GM12878 (cell line): ENCODE measurements at regions not wholly inside any gene's neighbourhood (a gene's known extent, or its start where the extent isn't known, plus 50 kb on each side); places are given as distances from the start of the nearest gene placed in this dataset.
A peak's percentile ranks its signal among the peaks of the same experiment; 100 is the strongest.

Experiments
- ATAC-seq: fragments of 200-7000 bp; cut with Tn5 transposase; 3 replicates; pipeline ENCODE4 v1.9.1; 2020; ENCODE audit warnings: mild to moderate bottlenecking, moderate library complexity
- BruUV-seq: library from RNA; stranded (reverse); fragments of 400-500 nt; replicated peaks from 2 replicates; lab custom pipeline; 2021; lab: Mats Ljungman, UMichigan
- CTCF ChIA-PET: fragments of 300-600 bp; sonication (Branson Sonifier 250); formaldehyde crosslinking; extraction: SDS; loops from one replicate; lab custom pipeline; 2021; ENCODE audit warnings: inconsistent platforms; lab: Yijun Ruan, JAX
- POLR2A ChIA-PET: fragments of 350-600 bp; formaldehyde crosslinking; extraction: SDS; loops from one replicate; lab custom pipeline; 2021; ENCODE audit warnings: inconsistent platforms; lab: Charles Lee
- RAD21 ChIA-PET: fragments of 300-600 bp; sonication (Branson Sonifier 250); formaldehyde crosslinking; loops from one replicate; lab custom pipeline; 2023; ENCODE audit warnings: antibody characterized with exemption; ENCODE audit not compliant: unreplicated experiment; lab: Charles Lee
- SMC1A ChIA-PET: fragments of 300-600 bp; sonication (Branson Sonifier 250); formaldehyde crosslinking; loops from one replicate; lab custom pipeline; 2023; ENCODE audit not compliant: unreplicated experiment, uncharacterized antibody; lab: Charles Lee
- DNase-seq: peaks from one replicate; pipeline ENCODE4 v3.0.0-alpha.2; 2011; ENCODE audit warnings: low read depth, low spot score
- FAIRE-seq: peaks from 3 replicates; lab custom pipeline; 2011; peaks lifted over from hg19 to GRCh38; lab: Jason Lieb, UNC
- H2AFZ ChIP-seq: 2 replicates; pipeline ENCODE4 v1.6.0; 2011; ENCODE audit warnings: low read depth, low read length, control low read depth; ENCODE audit not compliant: control insufficient read depth
- H3K27ac ChIP-seq: 2 replicates; pipeline ENCODE4 v1.5.1; 2011; ENCODE audit warnings: control low read depth; ENCODE audit not compliant: control insufficient read depth, insufficient read depth
- H3K27me3 ChIP-seq, 2 experiments: replicated peaks in 1 of 2; 2 replicates each; pipeline versions ENCODE4 v1.6.0 to v1.6.1; 2011; ENCODE audit warnings: low read length in 1 of 2; ENCODE audit not compliant: control insufficient read depth in 2 of 2, insufficient read depth in 2 of 2
- H3K36me3 ChIP-seq, 2 experiments: 2 replicates each; pipeline ENCODE4 v1.5.1; 2011; ENCODE audit warnings: low read length in 1 of 2; ENCODE audit not compliant: control insufficient read depth in 2 of 2, insufficient read depth in 2 of 2
- H3K4me1 ChIP-seq: 2 replicates; pipeline ENCODE4 v1.6.1; 2011; ENCODE audit warnings: mild to moderate bottlenecking, low read length, moderate library complexity, mixed read lengths; ENCODE audit not compliant: control insufficient read depth, insufficient read depth
- H3K4me2 ChIP-seq: 2 replicates; pipeline ENCODE4 v1.6.0; 2011; ENCODE audit warnings: control low read depth; ENCODE audit not compliant: control insufficient read depth, insufficient read depth
- H3K4me3 ChIP-seq: fragments of 200-600 bp; sonication (generic); 2 replicates; pipeline ENCODE4 v1.5.1; 2016
- H3K79me2 ChIP-seq: 2 replicates; pipeline ENCODE4 v1.6.0; 2011; ENCODE audit warnings: low read length; ENCODE audit not compliant: control insufficient read depth, insufficient read depth
- H3K9ac ChIP-seq: 2 replicates; pipeline ENCODE4 v1.8.0; 2011; ENCODE audit warnings: low read length, control low read depth, mixed read lengths; ENCODE audit not compliant: control insufficient read depth, insufficient read depth
- H3K9me3 ChIP-seq: replicated peaks from 3 replicates; pipeline ENCODE4 v1.5.1; 2011; ENCODE audit warnings: mild to moderate bottlenecking, low read length; ENCODE audit not compliant: control insufficient read depth, insufficient read depth
- H4K20me1 ChIP-seq: 2 replicates; pipeline ENCODE4 v1.6.0; 2011; ENCODE audit not compliant: control insufficient read depth, insufficient read depth
- ATF3 ChIP-seq: IDR thresholded peaks from 2 replicates; pipeline ENCODE4 v1.6.1; 2011; ENCODE audit warnings: low read depth, mild to moderate bottlenecking, low read length, moderate library complexity, borderline replicate concordance; ENCODE audit errors: extremely low read depth
- BHLHE40 ChIP-seq, 2 experiments: fragments of 450-650 bp in 1 of 2; IDR thresholded peaks; 2 replicates each; pipeline ENCODE4 v1.6.1; 2011 to 2017; ENCODE audit warnings: low read depth in 2 of 2, borderline replicate concordance in 1 of 2, improper control_type of control experiment in 1 of 2, low read length in 1 of 2, mild to moderate bottlenecking in 1 of 2
- E2F8 ChIP-seq: fragments of 450-650 bp; IDR thresholded peaks from 2 replicates; pipeline ENCODE4 v1.6.1; 2018; ENCODE audit warnings: mild to moderate bottlenecking, low read depth, moderate library complexity; ENCODE audit not compliant: partially characterized antibody
- MLLT1 ChIP-seq: fragments of 450-650 bp; IDR thresholded peaks from 2 replicates; pipeline ENCODE4 v1.6.1; 2016; ENCODE audit warnings: mild to moderate bottlenecking
- MTA2 ChIP-seq: fragments of 450-650 bp; IDR thresholded peaks from 2 replicates; pipeline ENCODE4 v1.6.1; 2016; ENCODE audit warnings: low read depth, mild to moderate bottlenecking, moderate library complexity
- NR2C2 ChIP-seq: IDR thresholded peaks from 2 replicates; pipeline ENCODE4 v1.6.1; 2011; ENCODE audit warnings: borderline replicate concordance, low read depth; ENCODE audit not compliant: control insufficient read depth, insufficient read length
- PBX3 ChIP-seq: IDR thresholded peaks from 2 replicates; pipeline ENCODE4 v1.6.1; 2011; ENCODE audit warnings: mild to moderate bottlenecking, low read depth, low read length, moderate library complexity; ENCODE audit not compliant: insufficient replicate concordance
- WGBS: methylation state at CpG from one replicate; pipeline ENCODE4 v1.1.6; 2016; ENCODE audit warnings: low lambda C conversion rate; ENCODE audit not compliant: insufficient replicate concordance, insufficient coverage; ENCODE audit errors: missing lambda C conversion rate; 5-methylcytosine and 5-hydroxymethylcytosine counted together
- in situ Hi-C: fragments of 300-500 bp; cut with MboI; formaldehyde crosslinking; loops from 9 replicates; pipeline ENCODE4 v1.14.3; 2018; ENCODE audit warnings: mixed read lengths
- intact Hi-C: fragments of 100-400 bp; cut with micrococcal nuclease; formaldehyde crosslinking; loops from one replicate; pipeline ENCODE4 v1.14.2; 2022; ENCODE audit not compliant: unreplicated experiment

GRCh38 chr3:127083778-127084397, 101.0 kb downstream of the PLXNA1 start:
- no peaks in the 10 kb centered on the region for H3K4me1 ChIP-seq
- no peak overlapping the region for H3K4me3 ChIP-seq
- H3K4me2 ChIP-seq: no peak overlapping the region
- no peaks in the 10 kb centered on the region for H4K20me1 ChIP-seq
- TF ChIP-seq MTA2: no peak
- peak in 1 of 2 experiments; percentile 47; a peak in 2 of 4 replicates for TF ChIP-seq BHLHE40 (IDR thresholded peaks at IDR 0.05; ENCODE audit: borderline replicate concordance in 1 of 2, low read depth in 2 of 2, low read length in 1 of 2)
- peaks cover 0 to 3% of the 10 kb centered on the region in 2 experiments; a peak in 2 of 4 replicates for H3K27me3 ChIP-seq
- RAD21 ChIA-PET: no interaction called here
- H3K9ac ChIP-seq: no peak overlapping the region
- in situ Hi-C loops: no loop called here
- SMC1A ChIA-PET: no interaction called here
- POLR2A ChIA-PET: no interaction called here
- no TSS peak for BruUV-seq
- intact Hi-C loops: no loop called here
- H3K79me2 ChIP-seq: no peaks in the 10 kb centered on the region
- ATAC-seq (no peak), FAIRE-seq (no peak), DNase-seq (no peak)
- no peak overlapping the region for H3K27ac ChIP-seq
- CTCF ChIA-PET: no interaction called here
- no peaks in the 10 kb centered on the region; the same call in 2 of the 3 replicates for H3K9me3 ChIP-seq
- no peak overlapping the region for H2AFZ ChIP-seq
- no peaks in the 10 kb centered on the region for H3K36me3 ChIP-seq
- 21% methylated on average over 12 of the region's 12 CpGs for WGBS

- WGBS: 19% methylated on average over 10 of the region's 10 CpGs
- no peak overlapping the region for H3K4me3 ChIP-seq
- intact Hi-C loops: no loop called here
Observed at GRCh38 chr3:127084401-127084990, 101.6 kb downstream of the PLXNA1 start.

More at GRCh38 chr3:127084401-127084990, 101.6 kb downstream of the PLXNA1 start:
- no peak for TF ChIP-seq BHLHE40 (IDR thresholded peaks at IDR 0.05; ENCODE audit: borderline replicate concordance in 1 of 2, low read depth in 2 of 2, low read length in 1 of 2)
- TF ChIP-seq NR2C2: no peak
- TF ChIP-seq E2F8: no peak
- TF ChIP-seq MLLT1: no peak
- no peak for TF ChIP-seq PBX3
- no peak for TF ChIP-seq ATF3
- POLR2A ChIA-PET: no interaction called here
- Histone ChIP-seq H3K27ac (no peak overlapping the region), H3K4me1 (no peaks in the 10 kb centered on the region), H3K27me3 (peaks cover 0 to 2% of the 10 kb centered on the region in 2 experiments; a peak in 2 of 4 replicates), H3K36me3 (no peaks in the 10 kb centered on the region), H3K4me2 (no peak overlapping the region), H3K9ac (no peak overlapping the region), H4K20me1 (no peaks in the 10 kb centered on the region), H2AFZ (no peak overlapping the region), H3K79me2 (no peaks in the 10 kb centered on the region), H3K9me3 (no peaks in the 10 kb centered on the region)
- RAD21 ChIA-PET: no interaction called here
- DNase-seq (no peak), ATAC-seq (no peak), FAIRE-seq (no peak)
- BruUV-seq: no TSS peak
- CTCF ChIA-PET: no interaction called here
- in situ Hi-C loops: no loop called here
- SMC1A ChIA-PET: no interaction called here
